Retinal pigment epithelial cell (primary cell): ENCODE measurements at regions not wholly inside any gene's neighbourhood (a gene's known extent, or its start where the extent isn't known, plus 50 kb on each side); places are given as distances from the start of the nearest gene placed in this dataset.

Experiments used
- DNase-seq: peaks from one replicate; pipeline ENCODE4 v3.0.0-alpha.2; 2010; ENCODE audit warnings: low read depth
- H3K4me3 ChIP-seq: 2 replicates; pipeline ENCODE4 v1.5.1; 2011; ENCODE audit warnings: mild to moderate bottlenecking, low read length, control low read depth, moderate library complexity
- CTCF ChIP-seq: conservative IDR thresholded peaks from 2 replicates; pipeline ENCODE4 v1.5.1; 2011; ENCODE audit warnings: low read depth, low read length, control low read depth, inconsistent platforms

GRCh38 chr2:5132281-5132680 lies 559.9 kb upstream of the SOX11 start:
- DNase-seq: no peak
- no peak for TF ChIP-seq CTCF
- H3K4me3 ChIP-seq: no peak overlapping the region

- DNase-seq: no peak
- H3K4me3 ChIP-seq: no peak overlapping the region
- TF ChIP-seq CTCF: no peak
Observed at GRCh38 chr2:5140347-5140746, 551.8 kb upstream of the SOX11 start.

- no peak overlapping the region for H3K4me3 ChIP-seq
- DNase-seq: no peak
- no peak for TF ChIP-seq CTCF
Observed at GRCh38 chr2:5144159-5144558, 548.0 kb upstream of the SOX11 start.

GRCh38 chr2:5145053-5145452 lies 547.1 kb upstream of the SOX11 start:
- no peak for TF ChIP-seq CTCF
- DNase-seq: no peak
- no peak overlapping the region for H3K4me3 ChIP-seq

- no peak for TF ChIP-seq CTCF
- no peak for DNase-seq
- H3K4me3 ChIP-seq: no peak overlapping the region
Observed at GRCh38 chr2:5145801-5146200, 546.4 kb upstream of the SOX11 start.

- no peak for TF ChIP-seq CTCF
Observed at GRCh38 chr2:5148392-5149085, 543.6 kb upstream of the SOX11 start.

GRCh38 chr2:5150871-5151270 lies 541.3 kb upstream of the SOX11 start:
- H3K4me3 ChIP-seq: no peak overlapping the region
- DNase-seq: no peak
- TF ChIP-seq CTCF: no peak

More at GRCh38 chr2:5148392-5149085, 543.6 kb upstream of the SOX11 start:
- DNase-seq: no peak
- no peak overlapping the region for H3K4me3 ChIP-seq
